NB4 (cell line): ENCODE measurements at regions not wholly inside any gene's neighbourhood (a gene's known extent, or its start where the extent isn't known, plus 50 kb on each side); places are given as distances from the start of the nearest gene placed in this dataset.

Experiments
- CTCF ChIP-seq: IDR thresholded peaks from one replicate; pipeline ENCODE4 v1.5.1; 2012; ENCODE audit warnings: low read depth, low read length
- MYC ChIP-seq: IDR thresholded peaks from 2 replicates; pipeline ENCODE4 v1.6.1; 2011; ENCODE audit warnings: low read depth, low read length
- POLR2A ChIP-seq: IDR thresholded peaks from 2 replicates; pipeline ENCODE4 v1.6.1; 2011; ENCODE audit warnings: mild to moderate bottlenecking; ENCODE audit not compliant: insufficient read length; ENCODE audit errors: extremely low read depth

- TF ChIP-seq CTCF: no peak
- no peak for TF ChIP-seq POLR2A
- TF ChIP-seq MYC: no peak
Observed at GRCh38 chr13:53240401-53241025, 211.9 kb downstream of the OLFM4 start.
